ENCODE measurements at regions not wholly inside any gene's neighbourhood (a gene's known extent, or its start where the extent isn't known, plus 50 kb on each side); places are given as distances from the start of the nearest gene placed in this dataset.
A peak's percentile ranks its signal among the peaks of the same experiment; 100 is the strongest.

- DNase-seq: peak in 1 of 3 donors; percentile 20
Measured at GRCh38 chr10:59085711-59086502, 90.5 kb upstream of the PHYHIPL start.

GRCh38 chr10:59087486-59087885, 89.0 kb upstream of the PHYHIPL start:
- DNase-seq: no peak

GRCh38 chr10:59088912-59089573, 87.4 kb upstream of the PHYHIPL start:
- DNase-seq: no peak

- DNase-seq: no peak
Measured at GRCh38 chr10:59090817-59091622, 85.4 kb upstream of the PHYHIPL start.

- DNase-seq: peak in 1 of 3 donors; percentile 60
Measured at GRCh38 chr10:59093461-59093860, 83.0 kb upstream of the PHYHIPL start.

- no peak for DNase-seq
Measured at GRCh38 chr10:59096631-59097030, 79.8 kb upstream of the PHYHIPL start.

GRCh38 chr10:59098387-59098786, 78.1 kb upstream of the PHYHIPL start:
- DNase-seq: peak; percentile 64 to 82 (median 71)

- peak; percentile 70 to 88 (median 71) for DNase-seq
Measured at GRCh38 chr10:59098831-59099452, 77.5 kb upstream of the PHYHIPL start.

- peak; percentile 75 to 93 (median 79) for DNase-seq
Measured at GRCh38 chr10:59099481-59099880, 77.0 kb upstream of the PHYHIPL start.

GRCh38 chr10:59102394-59102793, 74.0 kb upstream of the PHYHIPL start:
- no peak for DNase-seq

GRCh38 chr10:59104186-59104585, 72.3 kb upstream of the PHYHIPL start:
- no peak for DNase-seq

- peak in 1 of 3 donors; percentile 20 for DNase-seq
Measured at GRCh38 chr10:59106441-59106840, 70.0 kb upstream of the PHYHIPL start.

- DNase-seq: peak in 1 of 3 donors; percentile 53
Measured at GRCh38 chr10:59107147-59107546, 69.3 kb upstream of the PHYHIPL start.

GRCh38 chr10:59108296-59108870, 68.1 kb upstream of the PHYHIPL start:
- DNase-seq: peak in 1 of 3 donors; percentile 57

GRCh38 chr10:59108886-59109288, 67.6 kb upstream of the PHYHIPL start:
- no peak for DNase-seq

- DNase-seq: no peak
Measured at GRCh38 chr10:59109826-59110225, 66.6 kb upstream of the PHYHIPL start.

- no peak for DNase-seq
Measured at GRCh38 chr10:59124187-59124586, 52.3 kb upstream of the PHYHIPL start.

- DNase-seq: peak; percentile 69 to 86 (median 71)
Measured at GRCh38 chr10:59125666-59126065, 50.8 kb upstream of the PHYHIPL start.

GRCh38 chr10:59126261-59126660, 50.2 kb upstream of the PHYHIPL start:
- DNase-seq: peak; percentile 28 to 86 (median 63)

Measured in muscle of back (tissue), 3 donors.